Neural progenitor cell (in vitro differentiated cells): ENCODE measurements at regions not wholly inside any gene's neighbourhood (a gene's known extent, or its start where the extent isn't known, plus 50 kb on each side); places are given as distances from the start of the nearest gene placed in this dataset.

ENCODE experiments used
- CTCF ChIP-seq: fragments of 200-600 bp; sonication (generic); IDR thresholded peaks from 2 replicates; pipeline ENCODE4 v1.5.1; 2017; ENCODE audit warnings: antibody characterized with exemption, mild to moderate bottlenecking
- EZH2 ChIP-seq: fragments of 200-600 bp; sonication (generic); IDR thresholded peaks from 2 replicates; pipeline ENCODE4 v1.6.1; 2017; ENCODE audit warnings: antibody characterized with exemption, mild to moderate bottlenecking, moderate library complexity

- TF ChIP-seq CTCF: no peak
- TF ChIP-seq EZH2: no peak
These were observed 265.4 kb downstream of the GASK1B start for GRCh38 chr4:157907226-157907946.
